22Rv1 (cell line): ENCODE measurements at regions not wholly inside any gene's neighbourhood (a gene's known extent, or its start where the extent isn't known, plus 50 kb on each side); places are given as distances from the start of the nearest gene placed in this dataset.

Source experiments
- H3K27ac ChIP-seq: fragments of 450-650 bp; 2 replicates; pipeline ENCODE4 v1.5.1; 2017
- ZFX ChIP-seq: fragments of 450-650 bp; IDR thresholded peaks from 2 replicates; pipeline ENCODE4 v1.6.1; 2017; ENCODE audit warnings: antibody characterized with exemption, borderline replicate concordance
- TF ChIP-seq, protein P1 (sequence below): fragments of 450-650 bp; IDR thresholded peaks from 2 replicates; pipeline ENCODE4 v1.5.1; 2017; ENCODE audit warnings: mild to moderate bottlenecking

DNA sequence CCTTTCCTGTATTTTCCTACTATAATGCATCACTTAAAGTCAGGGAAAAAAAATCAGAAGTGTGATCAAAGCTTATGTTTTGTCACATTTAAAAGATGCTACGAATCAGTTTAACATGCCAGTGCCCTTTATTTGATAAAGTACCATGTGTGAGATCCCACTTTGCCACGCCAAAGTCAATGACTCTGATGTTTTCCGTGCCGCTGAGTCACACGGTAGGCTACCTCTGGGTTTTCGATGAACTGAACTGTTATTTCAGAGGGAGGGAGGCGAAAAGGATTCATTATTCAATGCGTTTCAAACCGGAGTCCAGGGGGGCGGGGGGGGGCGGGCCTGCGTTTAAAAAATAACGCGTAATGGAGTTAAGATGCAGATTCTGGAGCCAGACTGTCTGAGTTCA, 203.0 kb downstream of the ABHD5 start:
- no peak overlapping the region for H3K27ac ChIP-seq
- no peak for TF ChIP-seq ZFX
- TF ChIP-seq, protein P1, sequence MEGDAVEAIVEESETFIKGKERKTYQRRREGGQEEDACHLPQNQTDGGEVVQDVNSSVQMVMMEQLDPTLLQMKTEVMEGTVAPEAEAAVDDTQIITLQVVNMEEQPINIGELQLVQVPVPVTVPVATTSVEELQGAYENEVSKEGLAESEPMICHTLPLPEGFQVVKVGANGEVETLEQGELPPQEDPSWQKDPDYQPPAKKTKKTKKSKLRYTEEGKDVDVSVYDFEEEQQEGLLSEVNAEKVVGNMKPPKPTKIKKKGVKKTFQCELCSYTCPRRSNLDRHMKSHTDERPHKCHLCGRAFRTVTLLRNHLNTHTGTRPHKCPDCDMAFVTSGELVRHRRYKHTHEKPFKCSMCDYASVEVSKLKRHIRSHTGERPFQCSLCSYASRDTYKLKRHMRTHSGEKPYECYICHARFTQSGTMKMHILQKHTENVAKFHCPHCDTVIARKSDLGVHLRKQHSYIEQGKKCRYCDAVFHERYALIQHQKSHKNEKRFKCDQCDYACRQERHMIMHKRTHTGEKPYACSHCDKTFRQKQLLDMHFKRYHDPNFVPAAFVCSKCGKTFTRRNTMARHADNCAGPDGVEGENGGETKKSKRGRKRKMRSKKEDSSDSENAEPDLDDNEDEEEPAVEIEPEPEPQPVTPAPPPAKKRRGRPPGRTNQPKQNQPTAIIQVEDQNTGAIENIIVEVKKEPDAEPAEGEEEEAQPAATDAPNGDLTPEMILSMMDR: no peak

- H3K27ac ChIP-seq: no peak overlapping the region
- no peak for TF ChIP-seq ZFX
- TF ChIP-seq, protein P1: no peak
Measured at GRCh38 chr3:43894176-43895049, 203.7 kb downstream of the ABHD5 start.

DNA sequence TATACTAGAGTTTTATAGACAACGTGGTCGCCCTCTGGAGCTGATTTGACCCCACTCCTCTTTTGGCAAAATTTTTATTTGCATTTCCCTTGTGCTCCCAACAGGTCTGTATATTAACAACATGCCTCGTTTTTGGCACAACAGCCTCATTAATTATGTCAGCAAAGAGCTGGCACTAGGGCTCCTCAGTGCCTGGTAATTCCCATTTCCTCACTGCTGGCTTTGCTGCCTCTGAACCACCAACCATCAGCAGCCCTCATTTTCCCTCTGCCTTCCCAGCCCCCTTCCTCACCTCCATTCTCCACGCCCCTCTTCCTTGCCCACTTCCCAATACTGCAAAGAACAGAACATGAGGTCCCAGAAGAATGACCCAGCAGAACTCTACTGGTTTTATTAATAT, 204.8 kb downstream of the ABHD5 start:
- TF ChIP-seq, protein P1: no peak
- no peak overlapping the region for H3K27ac ChIP-seq

- TF ChIP-seq, protein P1: no peak
- no peak for TF ChIP-seq ZFX
- H3K27ac ChIP-seq: no peak overlapping the region
Measured at GRCh38 chr3:43902415-43902814, 211.7 kb downstream of the ABHD5 start.

DNA sequence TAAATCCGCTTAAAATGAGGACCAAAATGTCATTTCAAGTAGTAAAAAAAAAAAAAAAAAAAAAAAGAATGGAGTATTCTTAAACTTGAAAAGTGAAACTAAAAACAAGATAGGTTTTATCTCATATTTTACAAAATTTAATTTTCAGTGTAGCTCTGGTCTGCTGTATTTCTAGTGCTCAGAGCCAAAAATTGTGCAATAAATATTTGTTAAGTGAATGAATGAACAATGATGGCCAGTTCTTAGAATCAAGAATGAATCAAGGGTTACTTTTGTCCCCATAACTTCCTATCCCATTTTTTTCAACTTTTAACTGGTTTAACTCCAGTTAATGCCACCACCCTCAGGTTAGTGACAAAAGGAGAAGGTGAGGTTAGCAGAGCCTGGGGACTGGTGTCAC, 214.4 kb downstream of the ABHD5 start:
- TF ChIP-seq, protein P1: no peak
- TF ChIP-seq ZFX: no peak
- no peak overlapping the region for H3K27ac ChIP-seq

GRCh38 chr3:43906849-43907507, 216.2 kb downstream of the ABHD5 start:
- no peak for TF ChIP-seq ZFX
- TF ChIP-seq, protein P1: no peak
- no peak overlapping the region for H3K27ac ChIP-seq

DNA sequence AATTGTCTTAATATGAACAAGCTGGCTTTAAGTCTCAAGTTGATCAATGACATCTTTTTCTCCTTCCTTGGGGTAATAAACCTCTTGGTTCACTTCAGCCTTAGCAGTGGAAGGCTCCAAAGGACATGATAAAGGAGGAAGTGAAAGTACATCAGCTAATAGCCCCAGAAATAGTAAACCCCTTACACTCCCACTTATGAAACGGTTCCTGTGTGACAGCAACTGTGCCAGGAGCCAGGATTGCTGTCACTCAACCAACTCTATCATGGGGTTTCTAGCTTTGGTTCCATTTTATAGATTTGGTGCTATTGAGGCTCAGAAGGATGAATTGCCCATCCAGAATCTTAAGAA, 216.7 kb downstream of the ABHD5 start:
- TF ChIP-seq ZFX: no peak
- TF ChIP-seq, protein P1: no peak
- no peak overlapping the region for H3K27ac ChIP-seq
